HG03460 (cell line): ENCODE measurements at regions not wholly inside any gene's neighbourhood (a gene's known extent, or its start where the extent isn't known, plus 50 kb on each side); places are given as distances from the start of the nearest gene placed in this dataset.

Source experiments
- ATAC-seq: cut with Tn5 transposase; IDR thresholded peaks from one replicate; pipeline ENCODE4 v1.9.1; 2021; ENCODE audit not compliant: unreplicated experiment

GRCh38 chr10:113219446-113219845 lies 269.4 kb downstream of the TCF7L2 start:
- ATAC-seq, result no peak

GRCh38 chr10:113221756-113222168 lies 271.7 kb downstream of the TCF7L2 start:
- ATAC-seq, result no peak

- ATAC-seq, result no peak
Observed at GRCh38 chr10:113222207-113222606, 272.2 kb downstream of the TCF7L2 start.

GRCh38 chr10:113225364-113225763 lies 275.3 kb downstream of the TCF7L2 start:
- no peak for ATAC-seq

GRCh38 chr10:113225903-113226302 lies 275.9 kb downstream of the TCF7L2 start:
- no peak for ATAC-seq

- ATAC-seq, result no peak
Observed at GRCh38 chr10:113226399-113226798, 276.4 kb downstream of the TCF7L2 start.

- no peak for ATAC-seq
Observed at GRCh38 chr10:113226831-113227445, 276.9 kb downstream of the TCF7L2 start.

GRCh38 chr10:113228530-113228929 lies 278.5 kb downstream of the TCF7L2 start:
- no peak for ATAC-seq

- ATAC-seq, result no peak
Observed at GRCh38 chr10:113230011-113230610, 280.1 kb downstream of the TCF7L2 start.

GRCh38 chr10:113232928-113233511 lies 283.0 kb downstream of the TCF7L2 start:
- no peak for ATAC-seq

- ATAC-seq, result no peak
Observed at GRCh38 chr10:113234481-113234880, 284.4 kb downstream of the TCF7L2 start.

GRCh38 chr10:113235508-113235907 lies 285.5 kb downstream of the TCF7L2 start:
- no peak for ATAC-seq

GRCh38 chr10:113236998-113237397 lies 287.0 kb downstream of the TCF7L2 start:
- ATAC-seq, result no peak

- no peak for ATAC-seq
Observed at GRCh38 chr10:113239566-113240350, 289.7 kb downstream of the TCF7L2 start.

- ATAC-seq, result no peak
Observed at GRCh38 chr10:113240736-113241135, 290.7 kb downstream of the TCF7L2 start.

- no peak for ATAC-seq
Observed at GRCh38 chr10:113241599-113242360, 291.7 kb downstream of the TCF7L2 start.

- ATAC-seq, result no peak
Observed at GRCh38 chr10:113243311-113243710, 293.3 kb downstream of the TCF7L2 start.

GRCh38 chr10:113244750-113245149 lies 294.7 kb downstream of the TCF7L2 start:
- ATAC-seq, result no peak

GRCh38 chr10:113245286-113245685 lies 295.2 kb downstream of the TCF7L2 start:
- no peak for ATAC-seq

GRCh38 chr10:113247050-113247449 lies 297.0 kb downstream of the TCF7L2 start:
- no peak for ATAC-seq
